K562 (cell line): ENCODE measurements at regions not wholly inside any gene's neighbourhood (a gene's known extent, or its start where the extent isn't known, plus 50 kb on each side); places are given as distances from the start of the nearest gene placed in this dataset.

Source experiments
- ATAC-seq: fragments of 200-7000 bp; cut with Tn5 transposase; 3 replicates; pipeline ENCODE4 v1.9.1; 2020; ENCODE audit warnings: moderate library complexity
- BruUV-seq: library from RNA; stranded (reverse); fragments of 400-500 nt; replicated peaks from 2 replicates; lab custom pipeline; 2021; lab: Mats Ljungman, UMichigan
- CTCF ChIA-PET: fragments of 300-600 bp; formaldehyde crosslinking; extraction: SDS; loops from one replicate; lab custom pipeline; 2021; ENCODE audit warnings: low intra/inter-chr PET ratio; lab: Yijun Ruan, JAX
- POLR2A ChIA-PET: fragments of 300-600, 350-650 bp; sonication (Branson Sonifier 250); formaldehyde crosslinking; extraction: SDS; loops from one replicate; lab custom pipeline; 2021; ENCODE audit warnings: antibody characterized with exemption, inconsistent platforms; lab: Yijun Ruan, JAX
- DNase-seq, 4 experiments: peaks; one replicate each; pipeline versions ENCODE4 v3.0.0 to v3.0.0-alpha.2; 2011 to 2018; ENCODE audit warnings: low spot score in 3 of 4, mixed read lengths in 3 of 4; ENCODE audit errors: extremely low read depth in 1 of 4
- FAIRE-seq: peaks from 2 replicates; lab custom pipeline; 2011; peaks lifted over from hg19 to GRCh38; lab: Jason Lieb, UNC
- H2AFZ ChIP-seq: 2 replicates; pipeline ENCODE4 v1.6.0; 2011; ENCODE audit warnings: low read depth, low read length, control low read depth, inconsistent platforms
- H3K27ac ChIP-seq: fragments of 200-600 bp; 3 replicates; pipeline ENCODE4 v1.8.0; 2011; ENCODE audit warnings: low read depth, mild to moderate bottlenecking, control low read depth, inconsistent platforms, low read length, moderate library complexity, mixed read lengths; ENCODE audit errors: extremely low read depth
- H3K27me3 ChIP-seq, 2 experiments: fragments of 300-600 bp in 1 of 2; 2 replicates in 1 of 2; 3 replicates in 1 of 2; pipeline versions ENCODE4 v1.6.0 to v1.8.0; 2011; ENCODE audit warnings: inconsistent platforms in 2 of 2, low read length in 2 of 2, mild to moderate bottlenecking in 1 of 2, mixed read lengths in 1 of 2, moderate library complexity in 1 of 2; ENCODE audit not compliant: control insufficient read depth in 2 of 2, insufficient read depth in 2 of 2
- H3K36me3 ChIP-seq: fragments of 300-600 bp; 3 replicates; pipeline ENCODE4 v1.8.0; 2011; ENCODE audit warnings: mild to moderate bottlenecking, low read length, inconsistent platforms; ENCODE audit not compliant: control insufficient read depth, insufficient read depth
- H3K4me1 ChIP-seq, 2 experiments: fragments of 200-600 bp in 1 of 2; replicated peaks in 1 of 2; 2 replicates in 1 of 2; 3 replicates in 1 of 2; pipeline versions ENCODE4 v1.5.1 to v1.8.0; 2011; ENCODE audit warnings: inconsistent platforms in 2 of 2, low read length in 2 of 2, mild to moderate bottlenecking in 1 of 2, mixed read lengths in 1 of 2, moderate library complexity in 1 of 2; ENCODE audit not compliant: control insufficient read depth in 2 of 2, insufficient read depth in 2 of 2
- H3K4me2 ChIP-seq: 2 replicates; pipeline ENCODE4 v1.6.1; 2011; ENCODE audit warnings: low read length, control low read depth, inconsistent platforms, mixed read lengths; ENCODE audit not compliant: insufficient read depth
- H3K4me3 ChIP-seq: fragments of 200-600 bp; sonication (generic), shearing (Covaris generic); 2 replicates; pipeline ENCODE4 v1.5.1; 2016; ENCODE audit warnings: control low read depth, inconsistent platforms
- H3K79me2 ChIP-seq: fragments of 200-600 bp; 3 replicates; pipeline ENCODE4 v1.8.0; 2011; ENCODE audit warnings: low read length, inconsistent platforms; ENCODE audit not compliant: control insufficient read depth, insufficient read depth
- H3K9ac ChIP-seq, 2 experiments: 2 replicates each; pipeline versions ENCODE4 v1.6.0 to v1.6.1; 2011; ENCODE audit warnings: low read depth in 2 of 2, low read length in 2 of 2, control low read depth in 1 of 2, inconsistent platforms in 1 of 2, mild to moderate bottlenecking in 1 of 2, mixed read lengths in 1 of 2; ENCODE audit not compliant: insufficient read depth in 1 of 2
- H3K9me1 ChIP-seq: one replicate; pipeline ENCODE4 v1.6.0; 2011; ENCODE audit warnings: inconsistent platforms, mild to moderate bottlenecking, low read length, moderate library complexity; ENCODE audit not compliant: control insufficient read depth, insufficient read depth
- H3K9me3 ChIP-seq: replicated peaks from 2 replicates; pipeline ENCODE4 v1.5.1; 2011; ENCODE audit warnings: low read depth, low read length, inconsistent platforms; ENCODE audit not compliant: control insufficient read depth, insufficient read depth
- H4K20me1 ChIP-seq: replicated peaks from 2 replicates; pipeline ENCODE4 v1.6.1; 2011; ENCODE audit warnings: low read length, inconsistent platforms, mixed read lengths; ENCODE audit not compliant: control insufficient read depth, insufficient read depth
- ASH1L ChIP-seq: fragments of 450-650 bp; IDR thresholded peaks from 2 replicates; pipeline ENCODE4 v1.6.1; 2018; ENCODE audit warnings: borderline replicate concordance, mild to moderate bottlenecking, low read depth; ENCODE audit not compliant: partially characterized antibody
- CBFA2T2 ChIP-seq: fragments of 450-650 bp; conservative IDR thresholded peaks from 2 replicates; pipeline ENCODE4 v1.6.1; 2017; ENCODE audit warnings: mild to moderate bottlenecking
- CBX2 ChIP-seq: fragments of 200-600 bp; sonication (generic); IDR thresholded peaks from one replicate; pipeline ENCODE4 v1.6.1; 2012; ENCODE audit warnings: mild to moderate bottlenecking, low read length, inconsistent platforms; ENCODE audit not compliant: insufficient read depth, poor library complexity, severe bottlenecking
- CXXC5 ChIP-seq: fragments of 250-450 bp; sonication (Bioruptor Pico); IDR thresholded peaks from 2 replicates; pipeline ENCODE4 v1.8.0; 2022; ENCODE audit warnings: inconsistent platforms, mild to moderate bottlenecking, moderate library complexity
- NELFE ChIP-seq: IDR thresholded peaks from 2 replicates; pipeline ENCODE4 v1.6.1; 2011; ENCODE audit warnings: mild to moderate bottlenecking; ENCODE audit not compliant: insufficient read depth, insufficient read length
- POLR2G ChIP-seq: fragments of 200-400 bp; formaldehyde crosslinking; IDR thresholded peaks from 2 replicates; pipeline ENCODE4 v1.6.1; 2017; ENCODE audit warnings: low read depth, mild to moderate bottlenecking, antibody characterized with exemption, low read length, moderate library complexity
- PTBP1 ChIP-seq: fragments of 200-400 bp; formaldehyde crosslinking; IDR thresholded peaks from 2 replicates; pipeline ENCODE4 v1.6.1; 2017; ENCODE audit warnings: low read depth, low read length
- RBM39 ChIP-seq: fragments of 200-400 bp; formaldehyde crosslinking; optimal IDR thresholded peaks from 2 replicates; pipeline ENCODE3; 2018; ENCODE audit warnings: low read depth, low read length
- RUNX1 ChIP-seq: sonication (generic); IDR thresholded peaks from 2 replicates; pipeline ENCODE4 v1.6.1; 2016; ENCODE audit warnings: antibody characterized with exemption, low read depth
- SMAD4 ChIP-seq: fragments of 250-450 bp; sonication (Bioruptor Pico); conservative IDR thresholded peaks from 2 replicates; pipeline ENCODE4 v1.8.0; 2021; ENCODE audit warnings: inconsistent platforms, mild to moderate bottlenecking, moderate library complexity
- ZBTB8A ChIP-seq: fragments of 450-650 bp; IDR thresholded peaks from 2 replicates; pipeline ENCODE4 v1.6.1; 2018; ENCODE audit warnings: mild to moderate bottlenecking, moderate library complexity; ENCODE audit not compliant: partially characterized antibody
- ZNF23 ChIP-seq: fragments of 250-450 bp; sonication (Bioruptor Pico); IDR thresholded peaks from 2 replicates; pipeline ENCODE4 v1.4.0; 2020; ENCODE audit warnings: mild to moderate bottlenecking
- ZNF778 ChIP-seq: fragments of 450-650 bp; formaldehyde crosslinking; IDR thresholded peaks from 2 replicates; pipeline ENCODE4 v1.4.0; 2020; ENCODE audit warnings: mild to moderate bottlenecking, moderate library complexity
- WGBS: fragments of 100-300 bp; shearing (Covaris generic); methylation state at CpG from one replicate; pipeline ENCODE4 v1.1.6; 2016; ENCODE audit warnings: low coverage, mixed read lengths; ENCODE audit not compliant: insufficient coverage; ENCODE audit errors: missing lambda C conversion rate; 5-methylcytosine and 5-hydroxymethylcytosine counted together
- in situ Hi-C: fragments of 300-500 bp; cut with MboI; formaldehyde crosslinking; loops from 4 replicates; pipeline ENCODE4 v1.15.0; 2018; ENCODE audit warnings: inconsistent platforms, mixed read lengths
- intact Hi-C: fragments of 100-400 bp; cut with micrococcal nuclease; formaldehyde crosslinking; loops from 2 replicates; pipeline ENCODE4 v1.14.2; 2022
- TF ChIP-seq, protein P1 (sequence below), 2 experiments: IDR thresholded peaks; 2 replicates each; pipeline ENCODE4 v1.6.1; 2012; ENCODE audit warnings: improper control_type of control experiment in 2 of 2, low read depth in 2 of 2, low read length in 2 of 2, borderline replicate concordance in 1 of 2
- TF ChIP-seq, protein P2 (sequence below): sonication (generic); formaldehyde crosslinking; IDR thresholded peaks from 2 replicates; pipeline ENCODE4 v1.8.1; 2022; ENCODE audit warnings: missing genetic modification reagents
- TF ChIP-seq, protein P3 (sequence below): sonication (generic); formaldehyde crosslinking; IDR thresholded peaks from 2 replicates; pipeline ENCODE4 v1.8.0; 2022; ENCODE audit warnings: mild to moderate bottlenecking, missing genetic modification reagents, borderline replicate concordance
- TF ChIP-seq, protein P4 (sequence below): fragments of 450-650 bp; formaldehyde crosslinking; IDR thresholded peaks from 2 replicates; pipeline ENCODE4 v1.4.0; 2022; ENCODE audit warnings: missing genetic modification characterization

DNA sequence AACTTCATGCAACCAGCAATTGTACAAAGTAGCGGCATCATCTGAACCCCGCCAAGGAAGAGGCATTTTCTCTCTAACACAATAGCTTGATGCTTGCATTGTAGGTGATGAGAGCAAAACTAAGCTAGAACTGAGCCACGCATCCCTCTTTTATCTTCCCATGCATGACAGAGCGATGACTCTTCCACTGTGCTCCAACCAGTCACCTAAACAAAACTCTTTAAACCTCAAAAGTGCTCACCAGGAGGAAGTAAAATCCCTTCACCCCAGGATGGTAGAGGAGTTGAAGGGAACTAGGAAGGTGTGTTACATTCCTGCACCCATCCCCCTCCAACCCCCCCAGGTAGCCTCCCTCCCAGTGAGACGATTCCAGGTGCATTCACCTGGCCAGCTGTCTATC lies 59.7 kb upstream of the SALL3 start:
- ATAC-seq (no peak), FAIRE-seq (no peak), DNase-seq (no peak)
- in situ Hi-C loops (no loop called here), intact Hi-C loops (no loop called here)
- Histone ChIP-seq H3K36me3 (no peaks in the 10 kb centered on the region), H3K27me3 (peaks cover 5 to 31% of the 10 kb centered on the region in 2 experiments; a peak in 3 of 5 replicates), H3K9me3 (no peaks in the 10 kb centered on the region), H2AFZ (no peak overlapping the region), H3K79me2 (no peaks in the 10 kb centered on the region), H3K9ac (no peak overlapping the region), H3K27ac (no peak overlapping the region), H3K4me2 (no peak overlapping the region), H3K4me1 (no peaks in the 10 kb centered on the region), H3K4me3 (no peak overlapping the region), H4K20me1 (no peaks in the 10 kb centered on the region), H3K9me1 (no peaks in the 10 kb centered on the region)
- WGBS: 0% methylated on average over 5 of the region's 5 CpGs
- CTCF ChIA-PET: no interaction called here
- BruUV-seq: no TSS peak
- POLR2A ChIA-PET: interaction anchor here (0.7 kb wide), 1 partner anchor 15 kb away, joined by 3 read pairs; no protein-coding TSS in a partner anchor
- TF ChIP-seq PTBP1: no peak
- no peak for TF ChIP-seq CBX2
- TF ChIP-seq, protein P1, sequence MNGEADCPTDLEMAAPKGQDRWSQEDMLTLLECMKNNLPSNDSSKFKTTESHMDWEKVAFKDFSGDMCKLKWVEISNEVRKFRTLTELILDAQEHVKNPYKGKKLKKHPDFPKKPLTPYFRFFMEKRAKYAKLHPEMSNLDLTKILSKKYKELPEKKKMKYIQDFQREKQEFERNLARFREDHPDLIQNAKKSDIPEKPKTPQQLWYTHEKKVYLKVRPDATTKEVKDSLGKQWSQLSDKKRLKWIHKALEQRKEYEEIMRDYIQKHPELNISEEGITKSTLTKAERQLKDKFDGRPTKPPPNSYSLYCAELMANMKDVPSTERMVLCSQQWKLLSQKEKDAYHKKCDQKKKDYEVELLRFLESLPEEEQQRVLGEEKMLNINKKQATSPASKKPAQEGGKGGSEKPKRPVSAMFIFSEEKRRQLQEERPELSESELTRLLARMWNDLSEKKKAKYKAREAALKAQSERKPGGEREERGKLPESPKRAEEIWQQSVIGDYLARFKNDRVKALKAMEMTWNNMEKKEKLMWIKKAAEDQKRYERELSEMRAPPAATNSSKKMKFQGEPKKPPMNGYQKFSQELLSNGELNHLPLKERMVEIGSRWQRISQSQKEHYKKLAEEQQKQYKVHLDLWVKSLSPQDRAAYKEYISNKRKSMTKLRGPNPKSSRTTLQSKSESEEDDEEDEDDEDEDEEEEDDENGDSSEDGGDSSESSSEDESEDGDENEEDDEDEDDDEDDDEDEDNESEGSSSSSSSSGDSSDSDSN (IDR thresholded peaks at IDR 0.05; ENCODE audit: borderline replicate concordance in 1 of 2, low read depth in 2 of 2, low read length in 2 of 2): no peak
- TF ChIP-seq ASH1L: no peak
- TF ChIP-seq NELFE: no peak
- no peak for TF ChIP-seq POLR2G
- no peak for TF ChIP-seq RUNX1
- no peak for TF ChIP-seq RBM39
- no peak for TF ChIP-seq ZNF778 (CRISPR knock-in tag)
- TF ChIP-seq, protein P2, sequence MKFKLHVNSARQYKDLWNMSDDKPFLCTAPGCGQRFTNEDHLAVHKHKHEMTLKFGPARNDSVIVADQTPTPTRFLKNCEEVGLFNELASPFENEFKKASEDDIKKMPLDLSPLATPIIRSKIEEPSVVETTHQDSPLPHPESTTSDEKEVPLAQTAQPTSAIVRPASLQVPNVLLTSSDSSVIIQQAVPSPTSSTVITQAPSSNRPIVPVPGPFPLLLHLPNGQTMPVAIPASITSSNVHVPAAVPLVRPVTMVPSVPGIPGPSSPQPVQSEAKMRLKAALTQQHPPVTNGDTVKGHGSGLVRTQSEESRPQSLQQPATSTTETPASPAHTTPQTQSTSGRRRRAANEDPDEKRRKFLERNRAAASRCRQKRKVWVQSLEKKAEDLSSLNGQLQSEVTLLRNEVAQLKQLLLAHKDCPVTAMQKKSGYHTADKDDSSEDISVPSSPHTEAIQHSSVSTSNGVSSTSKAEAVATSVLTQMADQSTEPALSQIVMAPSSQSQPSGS (CRISPR knock-in tag): no peak
- TF ChIP-seq SMAD4 (CRISPR knock-in tag): no peak
- TF ChIP-seq, protein P3, sequence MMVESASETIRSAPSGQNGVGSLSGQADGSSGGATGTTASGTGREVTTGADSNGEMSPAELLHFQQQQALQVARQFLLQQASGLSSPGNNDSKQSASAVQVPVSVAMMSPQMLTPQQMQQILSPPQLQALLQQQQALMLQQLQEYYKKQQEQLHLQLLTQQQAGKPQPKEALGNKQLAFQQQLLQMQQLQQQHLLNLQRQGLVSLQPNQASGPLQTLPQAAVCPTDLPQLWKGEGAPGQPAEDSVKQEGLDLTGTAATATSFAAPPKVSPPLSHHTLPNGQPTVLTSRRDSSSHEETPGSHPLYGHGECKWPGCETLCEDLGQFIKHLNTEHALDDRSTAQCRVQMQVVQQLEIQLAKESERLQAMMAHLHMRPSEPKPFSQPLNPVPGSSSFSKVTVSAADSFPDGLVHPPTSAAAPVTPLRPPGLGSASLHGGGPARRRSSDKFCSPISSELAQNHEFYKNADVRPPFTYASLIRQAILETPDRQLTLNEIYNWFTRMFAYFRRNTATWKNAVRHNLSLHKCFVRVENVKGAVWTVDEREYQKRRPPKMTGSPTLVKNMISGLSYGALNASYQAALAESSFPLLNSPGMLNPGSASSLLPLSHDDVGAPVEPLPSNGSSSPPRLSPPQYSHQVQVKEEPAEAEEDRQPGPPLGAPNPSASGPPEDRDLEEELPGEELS (CRISPR knock-in tag): no peak
- TF ChIP-seq, protein P4, sequence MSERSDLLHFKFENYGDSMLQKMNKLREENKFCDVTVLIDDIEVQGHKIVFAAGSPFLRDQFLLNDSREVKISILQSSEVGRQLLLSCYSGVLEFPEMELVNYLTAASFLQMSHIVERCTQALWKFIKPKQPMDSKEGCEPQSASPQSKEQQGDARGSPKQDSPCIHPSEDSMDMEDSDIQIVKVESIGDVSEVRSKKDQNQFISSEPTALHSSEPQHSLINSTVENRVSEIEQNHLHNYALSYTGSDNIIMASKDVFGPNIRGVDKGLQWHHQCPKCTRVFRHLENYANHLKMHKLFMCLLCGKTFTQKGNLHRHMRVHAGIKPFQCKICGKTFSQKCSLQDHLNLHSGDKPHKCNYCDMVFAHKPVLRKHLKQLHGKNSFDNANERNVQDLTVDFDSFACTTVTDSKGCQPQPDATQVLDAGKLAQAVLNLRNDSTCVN (CRISPR knock-in tag): no peak
- no peak for TF ChIP-seq CBFA2T2
- TF ChIP-seq ZNF23: no peak
- no peak for TF ChIP-seq ZBTB8A
- TF ChIP-seq CXXC5 (CRISPR knock-in tag): no peak
